ENCODE measurements at regions not wholly inside any gene's neighbourhood (a gene's known extent, or its start where the extent isn't known, plus 50 kb on each side); places are given as distances from the start of the nearest gene placed in this dataset.
"Not testable (repeated sequence)": the region's sequence is repeated elsewhere in the genome, so short reads cannot be mapped to it uniquely, and the experiment has no call there.

- DNase-seq (ENCODE audit: low read depth, low spot score): no peak
Observed at GRCh38 chr20:22690616-22691179, 106.3 kb upstream of the FOXA2 start.

DNA sequence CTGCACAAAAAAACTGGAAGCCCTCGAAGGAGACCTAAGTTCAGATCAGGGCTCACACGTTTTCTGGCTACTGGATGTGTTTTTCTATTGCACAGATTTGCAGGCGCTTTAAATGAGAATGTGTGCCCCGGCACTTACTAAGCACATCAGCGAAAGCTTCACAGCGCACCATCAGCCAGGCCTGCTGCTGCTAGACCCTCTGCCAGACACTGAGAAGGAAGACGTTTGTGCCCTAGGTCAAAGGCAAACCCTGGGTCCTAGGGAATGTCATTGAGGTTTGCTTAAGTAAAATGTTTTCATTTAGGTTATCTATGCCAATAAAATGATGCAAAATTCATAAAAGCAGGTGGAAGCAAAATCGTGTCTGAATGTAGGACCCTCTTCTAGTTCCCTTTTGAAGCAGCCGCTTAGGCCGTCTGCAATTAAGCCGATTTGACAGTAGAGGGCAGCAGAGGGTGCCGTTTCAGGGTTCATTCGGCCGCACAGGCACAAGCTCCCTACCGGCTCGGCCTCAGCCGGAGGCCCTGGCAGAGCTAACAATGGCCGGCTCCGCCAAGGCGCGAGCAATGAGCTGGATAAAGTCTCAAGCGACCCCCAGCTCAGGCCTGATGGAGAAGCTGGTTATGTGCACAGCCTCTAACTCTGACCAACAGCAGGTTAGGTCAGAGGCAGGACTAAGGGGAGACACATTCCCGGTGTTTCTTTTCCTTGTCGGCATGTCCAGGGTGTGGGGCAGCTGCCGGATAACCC lies 107.2 kb upstream of the FOXA2 start:
- no peak for DNase-seq (ENCODE audit: low read depth, low spot score)

DNA sequence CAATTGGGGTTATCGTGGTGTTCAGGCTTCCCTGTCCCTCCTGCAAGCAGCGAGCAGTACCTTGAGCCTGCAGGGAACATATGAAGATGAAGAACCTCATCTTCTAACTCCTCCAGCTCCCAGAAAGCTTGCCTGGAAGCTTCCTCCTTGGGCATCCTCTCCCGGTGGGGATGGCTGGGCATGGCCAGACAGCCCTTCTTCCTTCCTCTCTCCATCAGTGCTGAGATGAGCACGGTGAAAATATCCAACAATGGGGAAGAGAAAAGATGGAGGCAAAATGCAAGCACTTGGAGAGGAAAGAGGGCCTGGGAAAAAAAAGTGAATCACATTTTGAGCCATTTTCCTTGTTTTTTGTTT lies 107.7 kb upstream of the FOXA2 start:
- no peak for DNase-seq (ENCODE audit: low read depth, low spot score)

GRCh38 chr20:22692620-22693019 lies 108.2 kb upstream of the FOXA2 start:
- DNase-seq (ENCODE audit: low read depth, low spot score): not testable (repeated sequence)

DNA sequence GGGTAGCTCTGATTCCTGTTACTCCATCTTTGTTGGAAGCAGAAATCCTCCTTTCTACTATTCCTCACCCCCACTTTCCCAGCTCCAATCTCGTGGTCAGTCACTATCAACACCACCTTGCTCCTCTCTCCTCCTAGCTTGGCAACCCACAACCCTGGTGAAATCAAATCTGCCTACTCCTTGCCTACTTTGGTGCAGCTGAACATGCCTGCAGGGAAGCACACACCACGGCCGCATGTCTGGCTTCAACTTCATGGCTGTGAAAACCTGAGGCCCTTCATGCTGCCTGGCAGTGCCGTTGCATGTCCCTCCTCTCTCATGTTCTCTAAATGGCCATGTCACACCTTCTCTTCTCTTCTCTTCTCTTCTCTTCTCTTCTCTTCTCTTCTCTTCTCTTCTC lies 112.4 kb upstream of the FOXA2 start:
- DNase-seq (ENCODE audit: low read depth, low spot score): no peak

GRCh38 chr20:22698259-22698842 lies 114.0 kb upstream of the FOXA2 start:
- DNase-seq (ENCODE audit: low read depth, low spot score): no peak

- no peak for DNase-seq (ENCODE audit: low read depth, low spot score)
Observed at GRCh38 chr20:22699396-22699795, 115.0 kb upstream of the FOXA2 start.

GRCh38 chr20:22700367-22700766 lies 116.0 kb upstream of the FOXA2 start:
- peak; percentile 30 for DNase-seq (ENCODE audit: low read depth, low spot score)

DNA sequence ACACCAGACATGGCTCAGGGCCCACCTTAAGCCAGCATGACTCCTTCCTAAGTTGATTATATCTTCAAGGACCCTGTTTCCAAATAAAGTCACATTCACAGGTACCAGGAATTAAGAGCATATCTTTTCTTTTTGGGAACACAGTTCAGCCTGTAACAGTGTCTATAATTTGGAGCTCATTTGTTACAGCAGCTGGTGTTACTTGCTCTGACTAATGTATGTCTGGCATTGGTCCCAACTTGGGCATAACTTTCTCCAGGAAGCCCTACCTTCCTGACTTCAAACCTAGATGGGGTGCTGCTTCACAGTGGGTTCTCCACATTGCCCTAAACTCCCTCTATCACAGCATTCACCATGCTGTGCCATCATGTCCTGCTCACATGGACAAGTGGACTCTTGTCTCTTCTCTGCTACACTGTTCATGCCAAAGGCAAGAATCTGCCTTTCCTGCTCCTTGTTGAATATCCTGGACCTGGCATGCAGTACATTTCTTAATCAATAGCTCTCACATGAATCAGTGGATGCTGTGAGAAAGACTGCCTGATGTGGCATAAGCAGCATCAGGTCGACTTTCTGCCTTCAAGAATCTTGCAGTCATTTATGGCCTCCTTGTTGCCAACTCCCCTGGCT lies 117.4 kb upstream of the FOXA2 start:
- no peak for DNase-seq (ENCODE audit: low read depth, low spot score)

DNA sequence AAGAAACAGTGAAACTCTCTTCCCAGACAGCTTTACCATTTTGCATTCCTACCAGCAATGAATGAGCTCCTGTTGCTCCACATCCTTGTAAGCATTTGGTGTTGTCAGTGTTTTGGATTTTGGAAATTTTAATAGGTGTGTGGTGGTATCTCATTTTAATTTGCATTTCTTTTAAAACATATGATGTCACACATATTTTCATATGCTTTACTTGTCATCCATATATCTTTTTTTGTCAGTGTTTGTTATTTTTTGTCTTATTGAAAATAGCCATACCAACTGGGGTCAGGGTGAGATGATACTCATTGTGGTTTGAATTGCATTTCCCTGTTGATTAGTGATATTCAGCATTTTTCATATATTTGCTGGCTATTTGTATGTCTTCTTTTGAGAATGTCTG lies 119.5 kb upstream of the FOXA2 start:
- DNase-seq (ENCODE audit: low read depth, low spot score): no peak

- DNase-seq (ENCODE audit: low read depth, low spot score): no peak
Observed at GRCh38 chr20:22711971-22712755, 127.8 kb upstream of the FOXA2 start.

DNA sequence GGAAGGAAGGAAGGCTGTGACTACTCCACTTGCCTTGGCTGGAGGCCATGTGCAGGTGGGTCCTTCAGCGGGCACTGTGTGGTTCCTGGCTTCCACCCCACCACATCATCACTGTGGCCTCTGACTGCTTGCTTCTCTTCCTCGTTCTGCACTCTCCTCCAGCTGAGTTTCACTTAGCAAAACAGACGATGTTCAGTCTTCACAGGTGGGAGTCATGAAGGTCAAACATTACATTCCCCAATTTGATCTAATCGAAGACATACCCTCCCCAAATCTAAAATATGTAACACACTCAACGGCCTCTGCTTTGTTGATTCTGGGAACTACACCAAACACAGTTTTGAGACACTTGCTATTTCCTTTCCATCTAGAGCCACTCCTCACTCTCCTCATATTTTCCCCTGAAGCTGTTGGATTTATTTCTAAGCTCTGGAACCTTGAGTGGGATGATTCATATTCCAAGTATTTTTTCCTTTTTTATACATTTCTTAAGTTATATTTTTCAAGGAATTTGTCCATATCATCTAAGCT lies 132.5 kb upstream of the FOXA2 start:
- DNase-seq (ENCODE audit: low read depth, low spot score): no peak

DNA sequence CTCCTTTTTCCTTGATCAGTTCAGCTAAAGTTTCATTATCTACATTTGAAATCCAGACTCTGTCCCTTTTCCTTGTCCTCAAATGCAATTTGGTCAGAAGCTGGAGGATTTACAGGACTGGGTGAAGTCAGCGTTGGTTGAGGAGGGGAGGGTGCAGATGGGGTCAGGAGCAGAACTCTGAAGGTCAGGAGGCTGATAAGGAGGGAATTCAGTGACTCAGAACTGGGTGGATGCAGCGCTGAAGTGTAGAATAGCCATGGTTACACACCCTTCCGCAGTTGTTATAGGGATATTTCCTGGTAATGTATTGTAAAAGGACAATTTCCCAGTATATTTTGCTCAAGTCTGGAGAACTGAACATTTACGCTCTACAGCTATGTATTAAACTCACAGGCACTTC lies 133.1 kb upstream of the FOXA2 start:
- no peak for DNase-seq (ENCODE audit: low read depth, low spot score)

GRCh38 chr20:22719167-22719591 lies 134.8 kb upstream of the FOXA2 start:
- no peak for DNase-seq (ENCODE audit: low read depth, low spot score)

DNA sequence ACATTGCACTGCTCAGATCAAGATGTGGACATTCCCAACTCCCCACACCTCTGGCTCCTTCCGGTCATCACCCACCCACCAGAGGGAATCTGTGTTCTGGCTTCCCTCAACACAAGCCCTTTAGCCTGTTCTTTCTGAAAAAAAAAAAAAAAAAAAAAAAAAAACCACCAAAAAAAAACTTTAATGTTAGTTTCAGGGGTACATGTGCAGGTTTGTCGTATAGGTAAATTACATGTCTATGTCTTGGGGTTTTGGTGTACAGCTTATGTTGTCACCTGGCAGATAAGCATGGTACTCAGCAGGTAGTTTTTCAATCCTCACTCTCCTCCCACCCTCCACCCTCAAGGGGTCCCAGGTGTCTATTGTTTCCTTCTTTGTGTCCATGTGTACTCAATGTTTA lies 135.8 kb upstream of the FOXA2 start:
- no peak for DNase-seq (ENCODE audit: low read depth, low spot score)

GRCh38 chr20:22722811-22723210 lies 138.4 kb upstream of the FOXA2 start:
- no peak for DNase-seq (ENCODE audit: low read depth, low spot score)

DNA sequence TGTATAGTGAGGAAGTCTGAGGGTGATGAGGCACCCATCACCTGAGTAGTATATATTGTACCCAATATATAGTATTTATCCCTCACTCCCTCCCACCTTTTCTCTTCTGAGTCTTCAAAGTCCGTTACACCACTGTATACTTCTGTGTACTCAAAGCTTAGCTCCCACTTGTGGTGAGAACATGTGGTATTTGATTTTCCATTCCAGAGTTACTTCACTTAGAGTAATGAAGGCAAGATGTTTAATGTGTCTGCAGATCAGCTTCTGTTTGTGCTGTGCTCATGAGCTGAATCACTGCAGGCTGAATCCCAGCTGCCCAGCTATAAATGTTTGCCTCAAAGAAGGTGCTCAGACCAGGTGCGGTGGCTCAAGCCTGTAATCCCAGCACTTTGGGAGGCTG lies 139.3 kb upstream of the FOXA2 start:
- DNase-seq (ENCODE audit: low read depth, low spot score): no peak

DNA sequence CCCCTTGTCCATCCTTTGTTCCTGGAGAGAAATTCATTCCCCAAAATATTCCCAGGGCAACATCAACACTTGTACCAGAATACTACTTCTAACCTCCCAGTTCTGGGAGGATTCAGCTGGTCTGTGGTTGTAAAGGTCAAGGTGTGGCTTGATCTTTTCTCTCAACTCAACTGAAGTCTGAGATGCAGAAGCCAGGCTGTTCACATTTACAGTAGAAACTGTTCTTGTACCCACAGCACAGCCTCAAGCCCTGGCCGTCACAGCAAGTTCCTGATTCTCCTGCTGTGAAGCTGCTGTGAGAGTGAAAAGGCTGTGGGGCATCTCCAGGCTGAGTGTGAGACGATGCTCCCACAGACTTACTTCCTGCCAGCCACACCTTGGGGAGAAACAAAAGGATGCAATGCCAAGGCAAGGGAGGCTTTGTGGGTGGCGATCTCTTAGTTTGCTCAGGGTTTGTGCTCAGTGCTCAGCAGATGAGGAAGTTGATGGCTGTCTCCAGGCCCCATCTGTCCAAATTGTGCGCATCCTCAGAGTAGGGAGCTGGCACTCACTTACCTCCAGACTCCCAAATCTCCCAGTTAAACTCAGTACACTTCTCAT lies 143.9 kb upstream of the FOXA2 start:
- no peak for DNase-seq (ENCODE audit: low read depth, low spot score)

- DNase-seq (ENCODE audit: low read depth, low spot score): no peak
Observed at GRCh38 chr20:22729180-22729579, 144.8 kb upstream of the FOXA2 start.

GRCh38 chr20:22729616-22730236 lies 145.4 kb upstream of the FOXA2 start:
- DNase-seq (ENCODE audit: low read depth, low spot score): no peak

GRCh38 chr20:22732751-22733150 lies 148.4 kb upstream of the FOXA2 start:
- DNase-seq (ENCODE audit: low read depth, low spot score): no peak

Data from brain pericyte (primary cell).